KMS-11 (cell line): ENCODE measurements at regions not wholly inside any gene's neighbourhood (a gene's known extent, or its start where the extent isn't known, plus 50 kb on each side); places are given as distances from the start of the nearest gene placed in this dataset.
"Not testable (repeated sequence)": the region's sequence is repeated elsewhere in the genome, so short reads cannot be mapped to it uniquely, and the experiment has no call there.

ENCODE experiments used
- H2AFZ ChIP-seq: fragments of 200-600 bp; sonication (generic); 2 replicates; pipeline ENCODE4 v1.6.1; 2016; ENCODE audit warnings: antibody characterized with exemption, mixed run types, low read depth
- H3K27ac ChIP-seq: fragments of 200-600 bp; sonication (generic); 2 replicates; pipeline ENCODE4 v1.6.1; 2016; ENCODE audit warnings: mild to moderate bottlenecking, mixed run types
- H3K27me3 ChIP-seq: fragments of 200-600 bp; sonication (generic); 2 replicates; pipeline ENCODE4 v1.6.1; 2017; ENCODE audit warnings: mild to moderate bottlenecking, low read depth, mixed run types, moderate library complexity; ENCODE audit not compliant: insufficient read depth
- H3K36me3 ChIP-seq: fragments of 200-600 bp; sonication (generic); 2 replicates; pipeline ENCODE4 v1.6.1; 2017; ENCODE audit warnings: mild to moderate bottlenecking, mixed run types; ENCODE audit not compliant: insufficient read depth
- H3K4me1 ChIP-seq: fragments of 200-600 bp; sonication (generic); 2 replicates; pipeline ENCODE4 v1.6.1; 2016; ENCODE audit warnings: mild to moderate bottlenecking, low read depth, mixed run types; ENCODE audit not compliant: poor library complexity, severe bottlenecking
- H3K4me2 ChIP-seq: fragments of 200-600 bp; sonication (generic); 2 replicates; pipeline ENCODE4 v1.7.0; 2016; ENCODE audit warnings: mild to moderate bottlenecking, mixed run types
- H3K4me3 ChIP-seq: fragments of 200-600 bp; sonication (generic); IDR thresholded peaks from 2 replicates; pipeline ENCODE4 v1.6.1; 2017; ENCODE audit warnings: low read depth, low read length, mixed read lengths; ENCODE audit not compliant: insufficient read depth
- H3K79me2 ChIP-seq: fragments of 200-600 bp; sonication (generic); 2 replicates; pipeline ENCODE4 v1.6.1; 2016; ENCODE audit warnings: low read depth, mixed run types; ENCODE audit not compliant: insufficient read depth
- H3K9ac ChIP-seq: fragments of 200-600 bp; sonication (generic); 2 replicates; pipeline ENCODE4 v1.6.1; 2016; ENCODE audit warnings: mild to moderate bottlenecking, mixed run types
- H4K20me1 ChIP-seq: fragments of 200-600 bp; sonication (generic); 2 replicates; pipeline ENCODE4 v1.6.1; 2016; ENCODE audit warnings: mild to moderate bottlenecking, mixed run types; ENCODE audit not compliant: insufficient read depth
- TF ChIP-seq, protein P1 (sequence below): fragments of 200-600 bp; sonication (generic); conservative IDR thresholded peaks from 2 replicates; pipeline ENCODE4 v1.6.1; 2017; ENCODE audit warnings: low read depth, mild to moderate bottlenecking, antibody characterized with exemption, low read length, moderate library complexity, mixed read lengths

DNA sequence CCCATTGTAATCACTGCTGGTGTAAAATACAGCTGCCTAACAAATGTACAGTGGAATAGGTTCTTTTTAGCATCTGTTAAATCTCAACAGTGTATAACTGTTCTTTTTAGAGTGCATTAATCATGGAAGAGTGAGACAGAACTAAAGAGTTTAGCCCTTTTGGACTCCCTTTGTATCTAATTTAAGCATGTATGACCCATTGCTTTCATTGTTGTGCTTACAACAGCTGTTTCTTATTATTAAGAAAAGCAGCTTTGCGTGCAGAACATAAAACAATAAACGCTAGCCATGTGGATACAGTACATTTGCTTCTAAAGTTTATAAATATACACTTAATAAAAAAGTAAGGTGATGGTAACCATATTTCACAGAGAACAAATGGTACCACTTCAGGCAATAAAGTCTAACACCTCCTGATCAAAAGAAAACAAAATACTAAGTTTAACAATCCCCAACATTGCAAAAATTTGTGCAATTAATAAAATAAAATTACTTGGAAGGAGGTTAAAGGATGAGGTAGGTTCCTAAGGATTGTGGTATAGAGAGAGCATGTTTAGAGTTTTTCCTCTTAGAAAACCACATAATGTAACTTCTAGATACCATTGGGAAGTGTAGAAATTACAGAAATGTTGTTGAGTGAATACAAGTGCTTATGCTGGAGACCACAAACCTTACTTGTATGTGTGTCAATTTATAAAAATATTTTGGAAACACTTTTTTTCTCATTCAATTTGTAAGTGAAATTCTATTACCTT is 448.7 kb downstream of the SLC6A15 start:
- TF ChIP-seq, protein P1, sequence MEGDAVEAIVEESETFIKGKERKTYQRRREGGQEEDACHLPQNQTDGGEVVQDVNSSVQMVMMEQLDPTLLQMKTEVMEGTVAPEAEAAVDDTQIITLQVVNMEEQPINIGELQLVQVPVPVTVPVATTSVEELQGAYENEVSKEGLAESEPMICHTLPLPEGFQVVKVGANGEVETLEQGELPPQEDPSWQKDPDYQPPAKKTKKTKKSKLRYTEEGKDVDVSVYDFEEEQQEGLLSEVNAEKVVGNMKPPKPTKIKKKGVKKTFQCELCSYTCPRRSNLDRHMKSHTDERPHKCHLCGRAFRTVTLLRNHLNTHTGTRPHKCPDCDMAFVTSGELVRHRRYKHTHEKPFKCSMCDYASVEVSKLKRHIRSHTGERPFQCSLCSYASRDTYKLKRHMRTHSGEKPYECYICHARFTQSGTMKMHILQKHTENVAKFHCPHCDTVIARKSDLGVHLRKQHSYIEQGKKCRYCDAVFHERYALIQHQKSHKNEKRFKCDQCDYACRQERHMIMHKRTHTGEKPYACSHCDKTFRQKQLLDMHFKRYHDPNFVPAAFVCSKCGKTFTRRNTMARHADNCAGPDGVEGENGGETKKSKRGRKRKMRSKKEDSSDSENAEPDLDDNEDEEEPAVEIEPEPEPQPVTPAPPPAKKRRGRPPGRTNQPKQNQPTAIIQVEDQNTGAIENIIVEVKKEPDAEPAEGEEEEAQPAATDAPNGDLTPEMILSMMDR, result no peak
- Histone ChIP-seq H3K36me3 (no peaks in the 10 kb centered on the region), H3K9ac (no peak overlapping the region), H3K79me2 (no peaks in the 10 kb centered on the region), H2AFZ (no peak overlapping the region), H4K20me1 (no peaks in the 10 kb centered on the region), H3K4me1 (no peaks in the 10 kb centered on the region), H3K27me3 (no peaks in the 10 kb centered on the region), H3K4me2 (no peak overlapping the region), H3K4me3 (no peak overlapping the region), H3K27ac (no peak overlapping the region)

DNA sequence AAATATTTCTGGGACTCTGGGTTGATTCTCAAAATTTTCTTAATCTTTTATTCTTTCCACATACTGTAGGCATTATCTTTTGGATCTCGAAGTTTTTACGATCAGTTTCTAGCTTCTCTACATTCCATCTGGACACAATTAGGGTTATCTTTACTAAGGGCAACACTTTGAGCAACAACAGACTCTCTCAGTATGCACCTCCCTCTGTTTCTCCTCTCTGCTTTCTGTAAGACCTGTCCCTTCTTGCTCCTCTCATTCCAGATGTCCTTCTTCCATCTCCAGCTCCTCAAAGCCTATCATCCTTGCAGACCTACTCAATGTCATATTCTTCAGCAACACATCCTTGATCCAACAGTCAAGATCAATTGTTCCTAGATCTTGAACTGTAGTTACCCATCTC is 457.0 kb downstream of the SLC6A15 start:
- Histone ChIP-seq H3K4me3 (no peak overlapping the region), H3K79me2 (no peaks in the 10 kb centered on the region), H3K4me1 (no peaks in the 10 kb centered on the region), H3K4me2 (no peak overlapping the region), H3K27ac (no peak overlapping the region), H3K9ac (no peak overlapping the region), H2AFZ (no peak overlapping the region), H3K27me3 (no peaks in the 10 kb centered on the region), H3K36me3 (no peaks in the 10 kb centered on the region), H4K20me1 (no peaks in the 10 kb centered on the region)
- TF ChIP-seq, protein P1, result no peak

DNA sequence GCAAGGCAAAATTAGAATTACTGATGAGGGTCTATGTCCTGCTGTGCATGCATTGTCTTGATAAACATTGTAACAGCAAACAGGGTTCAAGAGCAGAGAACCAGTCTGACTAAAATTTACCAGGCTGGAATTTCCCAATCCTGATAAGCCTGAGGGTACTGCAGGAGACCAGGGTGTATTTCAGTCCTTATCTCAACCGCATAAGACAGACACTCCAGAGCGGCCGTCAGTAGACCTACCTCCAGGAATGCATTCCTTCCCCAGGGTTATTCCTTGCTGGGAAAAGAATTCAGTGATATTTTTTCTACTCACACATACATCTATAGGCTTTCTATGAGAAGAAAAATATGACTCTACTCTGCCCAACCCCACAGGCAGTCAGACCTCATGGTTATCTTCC is 466.1 kb downstream of the SLC6A15 start:
- not testable (repeated sequence) for H3K36me3 ChIP-seq, H3K9ac ChIP-seq, H3K79me2 ChIP-seq, H3K27me3 ChIP-seq, H3K4me1 ChIP-seq, H4K20me1 ChIP-seq, H3K4me3 ChIP-seq, H3K27ac ChIP-seq, H3K4me2 ChIP-seq, H2AFZ ChIP-seq

DNA sequence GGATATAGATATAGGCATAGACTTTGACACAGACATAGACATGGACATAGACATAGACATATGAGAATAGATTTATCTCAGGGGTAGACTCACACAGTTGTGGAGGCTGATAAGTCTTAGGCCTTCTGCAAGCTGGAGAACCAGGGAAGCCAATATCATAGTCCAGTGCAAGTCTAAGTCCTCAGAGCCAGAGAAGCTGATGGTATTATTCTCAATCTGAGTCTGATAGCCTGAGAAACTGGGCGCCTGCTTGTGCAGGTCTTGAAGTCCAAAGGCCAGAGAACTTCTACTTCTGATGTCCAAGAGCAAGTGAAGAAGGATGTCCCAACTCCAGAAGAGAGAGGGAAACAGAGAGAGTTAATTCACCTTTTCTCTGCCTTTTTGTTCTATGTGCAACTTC is 476.5 kb downstream of the SLC6A15 start:
- no peak overlapping the region for H3K4me2 ChIP-seq
- no peaks in the 10 kb centered on the region for H3K36me3 ChIP-seq

DNA sequence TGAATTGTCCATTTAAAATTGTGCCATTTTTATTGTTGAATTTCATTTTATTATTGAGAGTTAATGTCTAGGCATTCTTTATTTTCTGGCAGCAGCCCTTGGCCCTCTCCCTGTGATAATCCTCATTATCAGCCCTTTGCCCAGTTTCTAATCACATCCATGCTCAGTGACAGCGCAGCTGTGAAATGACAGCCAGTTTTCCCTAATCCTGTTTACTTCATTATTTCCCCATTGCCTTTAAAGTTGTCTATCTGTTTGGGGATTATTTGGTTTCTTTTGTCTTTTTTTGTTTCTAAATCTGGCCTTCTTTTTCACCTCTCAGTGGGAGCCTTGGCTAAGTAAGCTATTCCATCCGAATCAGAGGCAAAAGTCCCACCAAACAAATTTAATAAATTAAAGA is 476.9 kb downstream of the SLC6A15 start:
- no peak overlapping the region for H2AFZ ChIP-seq
- H3K36me3 ChIP-seq, result no peaks in the 10 kb centered on the region
- no peak overlapping the region for H3K4me2 ChIP-seq
- H3K79me2 ChIP-seq, result no peaks in the 10 kb centered on the region
- H3K9ac ChIP-seq, result no peak overlapping the region
- H3K4me3 ChIP-seq, result no peak overlapping the region
- H3K27me3 ChIP-seq, result no peaks in the 10 kb centered on the region
- H3K4me1 ChIP-seq, result no peaks in the 10 kb centered on the region
- no peak overlapping the region for H3K27ac ChIP-seq
- no peaks in the 10 kb centered on the region for H4K20me1 ChIP-seq
- TF ChIP-seq, protein P1, result no peak

More for the DNA sequence above, 476.5 kb downstream of the SLC6A15 start:
- no peaks in the 10 kb centered on the region for H3K79me2 ChIP-seq
- no peak overlapping the region for H3K27ac ChIP-seq
- TF ChIP-seq, protein P1, result no peak
- H3K27me3 ChIP-seq, result no peaks in the 10 kb centered on the region
- no peaks in the 10 kb centered on the region for H4K20me1 ChIP-seq
- H3K9ac ChIP-seq, result no peak overlapping the region
- no peak overlapping the region for H3K4me3 ChIP-seq
- H3K4me1 ChIP-seq, result no peaks in the 10 kb centered on the region
- H2AFZ ChIP-seq, result no peak overlapping the region
